AG08396 (cell line): ENCODE measurements at regions not wholly inside any gene's neighbourhood (a gene's known extent, or its start where the extent isn't known, plus 50 kb on each side); places are given as distances from the start of the nearest gene placed in this dataset.
A peak's percentile ranks its signal among the peaks of the same experiment; 100 is the strongest.
"Not testable (repeated sequence)": the region's sequence is repeated elsewhere in the genome, so short reads cannot be mapped to it uniquely, and the experiment has no call there.

Experiments used
- DNase-seq: peaks from one replicate; pipeline ENCODE4 v3.0.0; 2012; ENCODE audit warnings: low spot score, mixed read lengths

DNA sequence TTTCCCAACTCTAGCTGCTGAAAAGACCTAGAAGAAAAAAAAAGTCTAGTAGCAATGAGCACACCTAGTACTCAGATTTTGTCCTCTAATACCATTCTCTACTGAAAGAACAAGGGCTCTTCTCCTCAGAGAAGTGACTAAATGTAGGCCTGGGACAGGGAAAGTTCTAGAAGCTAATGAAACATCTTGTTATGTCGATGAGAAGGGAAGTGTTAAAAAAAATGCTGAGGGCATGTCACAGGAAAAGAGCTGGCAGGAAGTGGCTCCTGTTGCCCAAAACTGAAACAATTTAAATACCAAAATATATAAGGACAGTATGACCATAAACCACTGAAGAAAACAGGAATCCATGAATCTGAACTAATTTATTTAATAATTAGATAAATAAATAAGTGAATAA, 581.4 kb upstream of the TBL1XR1 start:
- no peak for DNase-seq

DNA sequence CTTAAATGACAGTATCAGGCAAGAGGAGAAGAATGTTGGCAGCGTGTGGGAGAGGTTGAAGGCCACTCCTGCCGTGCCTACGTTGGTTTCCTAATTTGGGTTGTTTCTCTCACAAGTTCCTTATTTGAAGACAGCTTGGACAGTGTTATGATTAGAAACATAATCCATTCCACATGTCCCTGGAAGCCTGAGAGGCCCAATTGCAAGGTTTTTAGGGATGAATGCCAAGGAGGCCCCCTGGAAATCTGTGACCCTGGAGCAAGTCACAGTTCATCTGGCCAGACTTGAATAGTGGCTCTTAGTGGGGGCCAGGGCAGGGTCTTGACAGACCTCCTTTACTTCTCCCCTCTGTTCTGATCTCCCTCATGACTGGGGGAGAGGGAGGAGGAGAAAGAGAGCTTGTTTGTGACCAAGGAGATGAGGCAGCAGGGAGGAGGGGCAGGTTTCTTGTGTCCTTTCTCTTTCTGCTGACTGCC, 584.4 kb upstream of the TBL1XR1 start:
- peak; percentile 49 for DNase-seq

DNA sequence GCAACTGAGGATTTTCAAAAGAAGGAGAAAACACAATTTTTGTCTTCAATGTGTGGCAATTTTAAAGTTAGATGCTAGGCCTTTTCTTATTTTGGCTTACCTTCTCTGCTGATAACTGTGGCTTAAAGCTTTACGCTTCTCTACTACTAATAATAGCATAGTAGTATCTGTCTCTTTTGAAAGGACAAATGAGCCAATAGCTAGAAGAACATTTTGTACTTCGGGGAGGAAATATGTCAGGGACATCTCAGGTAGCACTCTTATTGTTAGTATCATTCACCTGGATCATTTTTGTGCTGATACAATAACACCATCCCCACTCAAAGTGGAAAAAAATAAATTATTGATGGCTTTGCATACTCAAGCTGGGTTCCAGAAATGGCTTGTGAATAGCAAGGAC, 586.1 kb upstream of the TBL1XR1 start:
- DNase-seq: no peak

DNA sequence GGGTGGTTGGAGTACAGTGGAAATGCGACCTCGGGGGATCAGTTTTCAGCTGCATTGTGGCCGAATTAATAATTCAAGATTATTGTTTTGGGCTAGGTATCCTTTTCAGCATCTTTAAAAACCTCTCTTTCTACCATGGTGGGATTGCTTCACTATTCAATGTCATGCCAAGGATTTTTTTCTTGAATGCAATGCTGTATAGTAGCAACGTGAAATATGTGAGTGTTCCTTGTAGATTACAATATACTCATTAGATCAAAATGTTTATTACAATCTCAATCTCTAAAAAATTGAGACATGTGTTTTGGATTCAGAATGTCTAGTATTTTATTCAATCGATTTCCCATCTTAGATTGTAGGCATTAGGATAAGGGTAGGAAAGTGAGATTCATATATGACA, 586.5 kb upstream of the TBL1XR1 start:
- DNase-seq: no peak

DNA sequence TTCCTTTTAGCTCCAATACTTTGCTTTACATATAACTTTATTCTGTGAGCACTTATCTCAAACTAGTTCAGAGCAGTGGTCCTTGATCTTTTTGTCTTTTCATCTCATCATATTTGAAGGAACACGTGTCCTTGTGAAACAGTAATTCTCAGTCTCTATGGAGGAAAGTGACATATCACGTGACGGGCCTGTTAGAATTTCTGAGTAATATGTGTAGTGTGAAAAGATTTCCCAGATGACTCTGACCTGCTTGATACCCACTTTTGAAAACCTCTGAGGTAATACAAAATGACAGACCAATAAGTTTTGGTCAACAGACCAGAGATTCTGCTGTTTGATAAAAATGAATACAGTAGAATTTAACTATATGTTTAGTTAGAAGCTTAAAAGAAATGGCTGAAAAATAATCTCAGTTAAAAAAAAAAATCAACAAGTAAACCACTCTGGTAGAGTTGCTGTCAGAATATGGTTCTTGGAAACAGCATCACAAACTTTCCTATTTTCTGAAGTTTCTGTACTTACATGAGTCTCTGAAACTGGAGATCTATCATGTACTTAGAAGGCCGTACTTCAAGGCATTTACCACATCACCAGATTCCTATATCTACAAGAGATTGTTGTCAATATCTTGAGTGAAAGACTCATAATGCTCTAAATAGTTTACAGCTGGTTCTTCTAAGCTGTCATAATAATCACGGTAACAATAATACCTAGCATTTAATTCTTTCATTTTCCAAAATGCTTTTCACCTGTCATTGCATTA, 590.2 kb upstream of the TBL1XR1 start:
- no peak for DNase-seq

DNA sequence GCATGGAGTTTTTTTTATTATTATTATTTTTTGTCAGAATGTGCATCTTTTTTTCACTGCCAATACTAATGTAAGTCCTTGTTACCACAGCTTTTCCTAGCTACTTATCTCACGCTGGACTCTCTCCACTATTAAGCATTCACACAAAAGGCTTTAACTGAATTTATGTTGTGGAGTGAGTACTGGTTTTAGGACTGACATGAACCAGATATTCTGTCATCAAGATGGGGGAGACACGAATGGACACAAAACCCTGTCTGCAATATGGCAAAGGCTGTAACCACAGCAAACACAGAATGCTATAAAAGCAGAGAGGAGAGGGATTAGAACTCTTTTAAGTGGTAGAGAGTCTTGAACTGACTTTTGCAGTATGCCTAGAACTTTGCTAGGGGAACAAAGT, 592.2 kb upstream of the TBL1XR1 start:
- DNase-seq: no peak

DNA sequence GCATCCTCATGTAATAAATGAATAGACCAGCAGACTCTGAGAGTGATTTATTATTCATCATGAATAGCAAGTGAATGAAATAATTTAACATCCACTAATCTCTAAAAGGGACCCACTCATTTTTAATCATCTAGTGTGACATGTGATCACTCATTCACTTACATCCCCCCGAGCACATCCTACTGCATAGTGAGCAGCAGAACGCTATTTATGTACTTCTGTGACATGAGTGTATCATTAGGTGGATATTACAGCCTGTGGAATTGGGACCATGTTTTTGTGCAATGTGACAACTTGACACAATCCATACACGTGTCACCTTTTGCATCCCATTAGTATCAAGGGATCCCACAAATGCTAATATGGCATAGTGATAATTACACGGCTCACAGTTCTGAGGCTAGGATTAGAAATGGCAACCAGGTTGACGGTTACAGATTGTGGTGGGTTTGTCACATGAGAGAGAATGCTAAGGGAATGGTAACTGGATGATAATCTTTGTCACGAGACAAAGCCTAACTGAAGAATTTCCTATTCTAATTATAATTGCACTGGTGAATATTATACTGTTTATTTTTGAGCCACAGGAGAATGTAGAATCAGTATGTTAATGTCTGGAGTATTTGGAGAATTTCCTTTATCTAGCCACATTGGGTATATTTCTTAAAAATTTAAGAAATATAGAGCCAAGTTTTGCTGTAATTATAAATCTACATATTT, 595.2 kb upstream of the TBL1XR1 start:
- DNase-seq: no peak

DNA sequence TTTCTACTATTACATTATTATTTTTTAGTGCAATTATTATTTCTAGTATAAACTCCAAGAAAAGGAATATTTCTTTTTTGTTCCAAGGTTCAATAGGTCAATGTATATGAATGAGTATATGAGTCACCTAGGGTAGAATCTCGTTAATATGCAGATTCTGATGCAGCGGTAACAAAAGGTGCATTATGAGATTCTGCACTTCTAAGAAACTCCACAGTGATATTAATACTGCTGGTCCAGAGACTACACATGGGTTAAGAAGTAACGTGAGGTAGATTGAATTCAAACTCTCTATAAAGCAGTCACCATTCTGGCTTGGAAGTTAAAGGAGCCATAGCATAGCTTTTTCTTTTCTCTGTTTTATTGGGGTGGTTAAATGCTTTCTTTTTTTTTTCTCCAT, 596.2 kb upstream of the TBL1XR1 start:
- DNase-seq: no peak

DNA sequence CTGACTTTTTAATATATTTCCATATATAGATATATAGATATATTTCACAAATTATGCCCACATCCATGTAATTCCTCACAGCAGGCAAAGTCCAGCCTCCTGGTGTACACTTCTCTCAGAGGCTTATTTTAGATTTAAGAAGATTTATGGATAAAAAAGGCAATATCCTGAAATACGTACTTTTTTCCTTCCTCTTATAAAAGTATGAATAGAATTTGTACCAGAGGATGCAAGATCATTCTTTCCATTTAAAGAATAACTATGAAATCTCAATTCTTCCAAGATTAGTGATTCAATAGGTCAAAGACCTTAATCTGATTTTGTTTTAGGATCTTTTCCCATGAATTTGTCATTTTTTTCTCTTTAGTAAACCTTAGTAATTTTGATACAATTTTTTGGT, 597.9 kb upstream of the TBL1XR1 start:
- DNase-seq: no peak

DNA sequence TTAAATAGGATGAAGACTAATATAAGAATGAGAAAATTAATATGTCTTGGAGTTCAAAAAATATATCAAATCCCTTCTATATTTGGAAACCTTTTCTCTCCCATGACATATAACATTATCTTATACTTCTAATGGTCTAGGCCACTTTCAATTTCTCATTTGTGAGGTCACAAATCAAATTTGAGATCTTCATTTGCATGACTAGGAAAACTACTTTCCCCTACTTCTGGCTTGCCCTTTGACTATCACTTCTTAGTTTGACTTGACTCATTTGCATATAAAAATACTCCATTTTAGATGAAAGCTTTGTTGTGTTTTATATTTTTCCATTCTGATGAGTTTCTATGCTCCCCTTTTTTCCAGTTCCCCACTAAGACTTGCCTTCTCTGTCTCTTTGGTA, 598.6 kb upstream of the TBL1XR1 start:
- DNase-seq: no peak

DNA sequence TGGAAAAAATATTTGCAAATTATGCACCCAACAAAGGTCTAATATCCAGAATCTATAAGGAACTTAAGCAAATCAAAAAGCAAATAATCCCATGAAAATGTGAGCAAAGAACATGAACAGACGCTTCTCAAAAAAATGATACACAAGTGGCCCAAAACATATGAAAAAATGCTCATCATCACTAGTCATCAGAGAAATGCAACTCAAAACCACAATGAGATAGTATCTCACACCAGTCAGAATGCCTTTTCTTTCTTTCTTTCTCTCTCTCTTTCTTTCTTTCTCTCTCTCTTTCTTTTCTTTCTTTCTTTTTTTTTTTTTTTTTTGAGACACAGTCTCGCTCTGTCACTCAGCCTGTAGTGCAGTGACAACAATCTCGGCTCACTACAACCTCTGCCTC, 602.9 kb upstream of the TBL1XR1 start:
- not testable (repeated sequence) for DNase-seq

DNA sequence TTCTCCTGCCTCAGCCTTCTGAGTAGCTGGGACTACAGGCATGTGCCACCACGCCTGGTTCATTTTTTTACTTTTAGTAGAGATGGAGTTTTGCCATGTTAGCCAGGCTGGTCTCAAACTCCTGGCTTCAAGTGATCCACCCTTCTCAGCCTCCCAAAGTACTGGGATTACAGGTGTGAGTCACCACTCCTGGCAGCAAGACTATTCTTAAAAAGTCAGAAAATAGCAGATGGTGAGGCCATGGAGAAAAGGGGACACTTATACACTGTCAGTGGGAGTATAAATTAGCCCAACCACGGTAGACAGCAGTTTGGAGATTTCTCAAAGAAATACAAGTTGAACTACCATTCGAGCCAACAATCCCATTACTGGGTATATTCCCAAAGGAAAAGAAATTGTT, 603.3 kb upstream of the TBL1XR1 start:
- no peak for DNase-seq

DNA sequence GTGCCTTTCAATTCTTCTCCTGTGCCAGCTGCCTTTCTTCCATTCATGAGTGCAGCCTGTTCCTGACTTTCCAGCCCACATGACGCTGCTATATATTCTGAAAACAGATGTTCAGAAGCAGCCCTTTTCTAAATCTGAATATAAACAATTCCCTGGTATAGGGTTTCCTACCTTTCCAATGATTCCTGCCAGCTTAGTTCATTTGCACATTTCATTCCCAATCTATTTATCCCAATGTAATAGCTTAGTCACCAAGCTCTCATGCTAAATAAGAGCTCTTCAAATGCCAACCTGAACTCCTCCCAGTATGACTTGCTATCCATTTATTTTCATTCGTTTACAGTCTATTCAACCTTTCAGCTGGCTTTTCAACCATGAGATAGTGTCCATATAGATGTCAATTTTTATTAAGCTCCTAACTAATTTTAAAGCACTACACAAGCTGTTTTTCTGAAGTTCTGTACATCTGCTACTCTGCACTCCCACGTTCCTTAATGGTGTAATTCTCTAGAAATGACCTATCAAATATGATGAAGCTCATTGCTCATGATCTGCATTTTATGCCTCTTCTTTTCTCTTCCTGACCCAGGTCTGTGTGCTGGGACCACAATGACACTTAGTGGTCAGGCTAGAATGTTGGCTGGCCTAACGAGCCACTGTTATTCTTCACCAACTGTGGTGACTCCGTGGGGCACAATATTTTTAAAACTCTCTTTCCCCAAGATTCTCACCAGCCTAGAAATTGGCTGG, 605.0 kb upstream of the TBL1XR1 start:
- peak; percentile 18 for DNase-seq

DNA sequence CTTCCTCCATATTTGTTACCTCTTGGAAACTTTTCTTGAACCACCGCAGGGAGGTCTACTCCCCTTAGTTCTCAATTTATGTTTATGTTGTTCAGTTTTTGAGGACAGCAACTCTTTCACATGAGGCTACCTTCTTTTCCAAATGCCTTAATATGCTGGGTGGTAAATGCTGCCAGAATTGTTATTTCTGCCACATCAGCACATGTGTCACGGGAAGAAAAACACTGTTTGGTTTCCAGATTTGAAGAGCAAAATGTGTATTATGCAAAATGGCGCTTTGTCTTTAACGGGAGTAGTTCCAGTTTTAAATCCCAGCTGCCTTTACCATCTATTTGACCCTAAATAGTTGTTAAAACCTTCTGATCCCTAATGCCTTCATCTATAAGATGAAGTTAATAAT, 606.2 kb upstream of the TBL1XR1 start:
- no peak for DNase-seq

DNA sequence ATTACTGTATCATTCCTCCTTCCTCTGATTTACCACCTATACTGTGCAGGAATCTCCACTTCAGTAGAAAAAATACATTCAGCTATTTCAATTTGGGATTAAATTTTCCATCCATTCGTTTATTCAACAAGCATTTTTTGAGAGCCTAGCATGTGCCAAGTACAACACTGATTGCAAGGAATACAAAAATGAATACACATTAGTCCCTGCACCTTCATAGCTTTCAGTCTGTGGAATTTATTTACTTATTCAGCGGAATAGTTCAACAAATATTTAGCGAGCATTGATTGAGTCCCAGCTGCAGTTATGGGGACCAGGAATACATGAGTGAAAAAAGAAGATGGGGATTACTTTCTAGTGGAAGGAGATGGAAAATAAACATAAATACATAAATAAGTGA, 606.8 kb upstream of the TBL1XR1 start:
- no peak for DNase-seq

DNA sequence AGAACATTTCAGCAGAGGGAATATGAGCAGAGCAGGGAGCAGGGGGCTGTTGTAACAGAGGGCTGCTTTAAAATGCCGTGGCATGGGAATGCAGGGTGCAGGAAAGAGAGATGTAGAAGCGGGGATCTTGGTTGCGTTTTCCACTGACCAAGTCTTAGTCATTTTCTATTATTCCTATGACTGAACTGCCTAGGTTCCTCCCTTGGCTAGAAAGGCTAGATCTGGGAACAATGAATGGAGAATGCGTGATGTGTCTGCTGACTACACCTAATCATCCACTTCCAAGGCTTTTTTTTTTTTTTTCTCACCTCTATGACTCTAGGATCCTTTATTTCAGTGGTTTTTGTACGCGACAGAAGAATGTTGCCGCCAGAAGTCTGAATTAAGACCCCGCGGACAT, 607.4 kb upstream of the TBL1XR1 start:
- DNase-seq: no peak

DNA sequence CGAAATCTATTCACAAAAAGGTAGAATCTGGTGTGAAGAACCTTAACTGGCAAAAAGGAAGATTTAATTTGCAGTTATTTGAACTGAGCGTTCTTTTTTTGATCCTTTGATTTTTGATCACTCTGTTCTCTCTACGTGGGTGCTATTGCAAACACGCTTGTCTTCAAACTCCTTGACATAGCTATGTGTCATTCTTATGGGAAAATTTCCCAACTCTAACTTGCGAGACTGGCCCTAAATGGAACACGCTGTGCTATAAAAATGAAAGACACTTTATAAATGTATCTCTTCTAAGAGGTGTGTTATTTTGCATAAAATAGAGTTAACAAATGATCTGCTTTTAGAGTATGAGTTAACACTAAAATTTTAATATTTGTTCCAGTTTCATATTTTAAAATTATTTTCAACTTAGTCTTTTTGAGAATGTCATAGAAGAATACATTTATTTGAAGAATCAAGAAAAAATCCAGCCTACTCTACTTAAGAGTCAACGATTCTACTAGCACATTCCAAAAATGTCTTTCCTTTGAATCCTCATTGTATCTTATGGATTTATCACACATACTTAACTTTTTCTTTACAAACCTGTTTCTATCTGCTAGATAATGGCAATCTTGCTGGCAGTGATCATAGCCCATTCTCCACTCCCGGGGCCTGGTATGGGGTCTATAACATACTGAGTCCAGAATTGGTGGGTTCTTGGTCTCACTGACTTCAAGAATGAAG, 610.0 kb upstream of the TBL1XR1 start:
- no peak for DNase-seq

DNA sequence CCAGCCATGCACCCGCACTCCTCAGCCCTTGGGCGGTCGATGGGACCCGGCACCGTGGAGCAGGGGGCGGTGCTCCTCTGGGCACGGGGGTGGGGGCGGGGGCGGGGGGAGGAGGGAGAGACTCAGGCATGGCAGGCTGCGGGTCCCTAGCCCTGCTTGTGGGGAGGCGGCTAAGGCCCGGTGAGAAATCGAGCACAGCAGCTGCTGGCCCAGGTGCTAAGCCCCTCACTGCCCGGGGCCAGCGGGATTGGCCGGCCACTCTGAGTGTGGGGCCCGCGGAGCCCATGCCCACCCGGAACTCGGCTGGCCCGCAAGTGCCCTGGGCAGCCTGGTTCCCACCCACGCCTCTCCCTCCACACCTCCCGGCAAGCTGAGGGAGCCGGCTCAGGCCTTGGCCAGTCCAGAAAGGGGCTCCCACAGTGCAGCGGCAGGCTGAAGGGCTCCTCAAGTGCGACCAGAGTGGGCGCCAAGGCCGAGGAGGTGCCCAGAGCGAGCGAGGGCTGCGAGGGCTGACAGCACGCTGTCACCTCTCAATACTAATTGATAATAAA, 611.7 kb upstream of the TBL1XR1 start:
- not testable (repeated sequence) for DNase-seq

DNA sequence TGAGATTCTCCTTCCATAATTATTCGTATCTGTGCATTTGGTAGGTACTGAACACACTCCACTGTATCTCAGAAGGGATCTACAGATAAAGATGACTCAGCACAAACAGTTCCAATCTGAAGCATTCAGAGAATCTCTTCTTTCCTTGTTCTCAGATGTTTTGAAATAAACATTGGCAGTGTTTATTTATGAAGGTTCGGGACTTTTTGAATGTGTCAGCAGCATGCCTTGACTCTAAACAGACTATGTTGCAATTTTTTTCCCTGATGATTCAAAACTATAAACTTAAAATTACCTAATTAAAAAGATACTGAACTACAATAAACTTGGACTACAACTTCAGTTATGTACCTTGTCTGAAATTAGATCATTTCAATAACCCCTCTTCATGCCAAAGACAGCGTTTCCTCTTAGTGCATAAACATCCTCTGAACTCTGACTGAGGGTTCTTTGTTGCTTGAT, 612.9 kb upstream of the TBL1XR1 start:
- peak; percentile 72 for DNase-seq

DNA sequence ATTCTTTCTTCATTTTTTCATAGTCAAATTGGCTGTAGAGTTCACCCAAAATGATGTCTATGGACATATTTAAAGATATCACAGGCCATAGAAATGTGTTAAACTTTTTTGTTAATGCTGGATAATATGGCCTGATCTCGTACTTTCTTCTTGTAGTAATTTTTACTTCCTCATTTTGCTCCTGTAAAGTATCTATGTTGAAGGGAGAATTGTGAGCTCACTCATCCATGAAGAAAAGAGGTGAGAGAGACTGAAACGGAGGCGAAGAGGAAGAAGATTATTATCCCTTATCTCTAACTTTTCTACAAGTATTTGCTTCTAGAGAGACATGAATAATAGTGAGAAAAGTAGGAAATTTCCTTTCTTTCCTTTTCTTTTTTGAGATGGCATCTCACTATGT, 613.8 kb upstream of the TBL1XR1 start:
- DNase-seq: no peak

DNA sequence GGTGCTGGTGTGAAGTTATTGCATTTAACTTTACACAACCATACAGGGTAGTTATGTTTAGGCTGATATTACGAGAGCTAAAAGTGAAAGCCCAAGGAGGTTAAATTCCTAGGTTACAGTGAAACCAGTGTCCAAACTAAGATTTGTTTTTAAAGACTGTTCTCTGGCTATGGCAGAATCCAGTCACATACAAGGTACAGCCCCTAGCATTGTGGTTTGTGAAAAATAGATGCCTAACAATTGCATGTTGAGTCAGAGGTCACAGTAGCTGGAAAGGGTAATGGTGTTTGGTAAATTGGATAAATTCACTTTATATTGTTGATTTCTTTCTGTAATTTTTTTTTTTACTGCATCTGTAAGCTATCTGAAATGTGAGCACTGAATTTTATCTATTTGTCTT, 614.6 kb upstream of the TBL1XR1 start:
- DNase-seq: no peak

DNA sequence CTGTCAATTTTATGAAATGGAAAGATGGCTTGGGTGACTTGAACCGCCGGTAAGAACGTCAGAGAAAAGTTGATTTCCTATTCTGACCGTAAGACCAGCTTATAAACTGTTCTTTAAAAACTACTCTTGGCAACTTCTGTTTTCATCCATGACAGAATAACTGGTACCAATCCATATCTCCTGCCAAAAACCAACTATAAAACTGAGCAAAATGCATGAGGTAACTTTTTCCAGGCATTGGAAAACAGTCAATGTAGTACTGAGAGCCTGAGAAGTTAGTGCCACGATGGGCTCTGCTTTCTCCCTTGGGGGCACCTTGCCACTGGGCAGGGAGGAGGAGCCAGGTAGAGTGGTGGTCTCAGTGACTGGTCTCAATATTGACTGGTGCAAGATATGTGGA, 615.2 kb upstream of the TBL1XR1 start:
- DNase-seq: no peak
